Esophagus squamous epithelium (tissue), 4 donors: ENCODE measurements at regions not wholly inside any gene's neighbourhood (a gene's known extent, or its start where the extent isn't known, plus 50 kb on each side); places are given as distances from the start of the nearest gene placed in this dataset.

Experiments
- POLR2A ChIP-seq, 4 donors: fragments of 450-650 bp; IDR thresholded peaks; one replicate each; pipeline ENCODE4 v1.6.1; 2017; ENCODE audit warnings: antibody characterized with exemption in 4 of 4, mild to moderate bottlenecking in 4 of 4, moderate library complexity in 3 of 4
- TF ChIP-seq, protein P1 (sequence below), 6 experiments: fragments of 450-650 bp in 4 of 6; fragments of 200-600 bp in 2 of 6; sonication (generic) in 2 of 6; IDR thresholded peaks; one replicate each; pipeline ENCODE4 v1.5.1; 2016 to 2019; ENCODE audit warnings: antibody characterized with exemption in 6 of 6, mild to moderate bottlenecking in 4 of 6, moderate library complexity in 4 of 6

DNA sequence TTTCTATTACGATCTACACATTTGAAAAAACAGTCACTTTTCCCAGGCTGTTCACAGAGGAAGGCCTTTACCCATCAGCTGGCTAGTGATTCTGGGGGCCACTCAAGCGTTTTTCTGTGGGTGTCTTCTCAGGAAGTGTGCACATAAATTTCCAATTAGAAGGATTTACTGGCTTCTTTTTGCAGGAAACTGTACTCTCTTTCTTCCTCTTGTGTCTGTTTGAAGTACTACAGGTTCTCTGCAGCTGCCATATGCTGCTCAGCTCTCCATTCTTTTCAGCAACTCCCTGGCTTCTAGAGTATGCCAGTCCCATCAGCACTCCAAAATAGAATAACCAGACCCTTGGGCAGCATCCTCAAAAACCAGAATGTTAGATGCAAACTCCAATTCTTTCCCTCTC is 110.4 kb upstream of the NAV3 start:
- no peak for TF ChIP-seq POLR2A (IDR thresholded peaks at IDR 0.05)
- TF ChIP-seq, protein P1, sequence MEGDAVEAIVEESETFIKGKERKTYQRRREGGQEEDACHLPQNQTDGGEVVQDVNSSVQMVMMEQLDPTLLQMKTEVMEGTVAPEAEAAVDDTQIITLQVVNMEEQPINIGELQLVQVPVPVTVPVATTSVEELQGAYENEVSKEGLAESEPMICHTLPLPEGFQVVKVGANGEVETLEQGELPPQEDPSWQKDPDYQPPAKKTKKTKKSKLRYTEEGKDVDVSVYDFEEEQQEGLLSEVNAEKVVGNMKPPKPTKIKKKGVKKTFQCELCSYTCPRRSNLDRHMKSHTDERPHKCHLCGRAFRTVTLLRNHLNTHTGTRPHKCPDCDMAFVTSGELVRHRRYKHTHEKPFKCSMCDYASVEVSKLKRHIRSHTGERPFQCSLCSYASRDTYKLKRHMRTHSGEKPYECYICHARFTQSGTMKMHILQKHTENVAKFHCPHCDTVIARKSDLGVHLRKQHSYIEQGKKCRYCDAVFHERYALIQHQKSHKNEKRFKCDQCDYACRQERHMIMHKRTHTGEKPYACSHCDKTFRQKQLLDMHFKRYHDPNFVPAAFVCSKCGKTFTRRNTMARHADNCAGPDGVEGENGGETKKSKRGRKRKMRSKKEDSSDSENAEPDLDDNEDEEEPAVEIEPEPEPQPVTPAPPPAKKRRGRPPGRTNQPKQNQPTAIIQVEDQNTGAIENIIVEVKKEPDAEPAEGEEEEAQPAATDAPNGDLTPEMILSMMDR (IDR thresholded peaks at IDR 0.05), result no peak
